Nephron (organoid): ENCODE measurements at regions not wholly inside any gene's neighbourhood (a gene's known extent, or its start where the extent isn't known, plus 50 kb on each side); places are given as distances from the start of the nearest gene placed in this dataset.
A peak's percentile ranks its signal among the peaks of the same experiment; 100 is the strongest.
"Not testable (repeated sequence)": the region's sequence is repeated elsewhere in the genome, so short reads cannot be mapped to it uniquely, and the experiment has no call there.

Experiments
- H3K27ac Mint-ChIP-seq, 3 experiments: 2 replicates each; pipeline ENCODE4 v1.8.0; 2020; ENCODE audit warnings: mixed read lengths in 3 of 3, mild to moderate bottlenecking in 2 of 3, moderate library complexity in 1 of 3
- H3K27me3 Mint-ChIP-seq: 2 replicates; pipeline ENCODE4 v1.8.0; 2021; ENCODE audit warnings: low read depth, mild to moderate bottlenecking, moderate library complexity, mixed read lengths
- H3K36me3 Mint-ChIP-seq: 2 replicates; pipeline ENCODE4 v1.8.0; 2020; ENCODE audit warnings: low read depth, mixed read lengths
- H3K4me1 Mint-ChIP-seq: 2 replicates; pipeline ENCODE4 v1.8.0; 2020; ENCODE audit warnings: mixed read lengths
- H3K4me3 Mint-ChIP-seq, 3 experiments: 2 replicates each; pipeline ENCODE4 v1.8.0; 2020; ENCODE audit warnings: mild to moderate bottlenecking in 3 of 3, mixed read lengths in 3 of 3, moderate library complexity in 2 of 3
- H3K9me3 Mint-ChIP-seq: 2 replicates; pipeline ENCODE4 v1.8.0; 2020; ENCODE audit warnings: mixed read lengths
- TF ChIP-seq, protein P1 (sequence below), 3 experiments: fragments of 200-600 bp; sonication (generic); IDR thresholded peaks; one replicate each; pipeline ENCODE4 v1.5.0; 2021; ENCODE audit warnings: antibody characterized with exemption in 3 of 3; ENCODE audit not compliant: unreplicated experiment in 3 of 3

DNA sequence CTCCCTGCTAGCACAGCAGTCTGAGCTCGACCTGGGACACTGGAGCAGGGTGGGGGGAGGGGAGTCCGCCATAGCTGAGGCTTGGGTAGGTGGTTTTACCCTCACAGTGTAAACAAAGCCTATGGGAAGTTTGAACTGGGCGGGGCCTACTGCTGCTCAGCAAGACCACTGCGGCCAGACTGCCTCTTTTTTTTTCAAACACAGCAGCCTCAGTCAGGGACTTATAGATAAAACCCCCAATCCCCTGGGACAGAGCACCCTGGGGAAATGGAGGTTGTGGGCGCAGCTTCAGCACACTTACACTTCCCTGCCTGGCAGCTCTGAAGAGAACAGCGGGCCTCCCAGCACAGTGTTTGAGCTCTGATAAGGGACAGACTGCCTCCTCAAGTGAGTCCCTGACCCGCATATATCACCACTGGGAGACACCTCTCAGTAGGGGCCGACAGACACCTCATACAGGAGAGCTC lies 151.1 kb upstream of the APC start:
- no peak overlapping the region for H3K4me3 Mint-ChIP-seq
- H3K36me3 Mint-ChIP-seq: no peaks in the 10 kb centered on the region
- no peaks in the 10 kb centered on the region for H3K4me1 Mint-ChIP-seq
- H3K9me3 Mint-ChIP-seq: peaks cover 10% of the 10 kb centered on the region
- TF ChIP-seq, protein P1, sequence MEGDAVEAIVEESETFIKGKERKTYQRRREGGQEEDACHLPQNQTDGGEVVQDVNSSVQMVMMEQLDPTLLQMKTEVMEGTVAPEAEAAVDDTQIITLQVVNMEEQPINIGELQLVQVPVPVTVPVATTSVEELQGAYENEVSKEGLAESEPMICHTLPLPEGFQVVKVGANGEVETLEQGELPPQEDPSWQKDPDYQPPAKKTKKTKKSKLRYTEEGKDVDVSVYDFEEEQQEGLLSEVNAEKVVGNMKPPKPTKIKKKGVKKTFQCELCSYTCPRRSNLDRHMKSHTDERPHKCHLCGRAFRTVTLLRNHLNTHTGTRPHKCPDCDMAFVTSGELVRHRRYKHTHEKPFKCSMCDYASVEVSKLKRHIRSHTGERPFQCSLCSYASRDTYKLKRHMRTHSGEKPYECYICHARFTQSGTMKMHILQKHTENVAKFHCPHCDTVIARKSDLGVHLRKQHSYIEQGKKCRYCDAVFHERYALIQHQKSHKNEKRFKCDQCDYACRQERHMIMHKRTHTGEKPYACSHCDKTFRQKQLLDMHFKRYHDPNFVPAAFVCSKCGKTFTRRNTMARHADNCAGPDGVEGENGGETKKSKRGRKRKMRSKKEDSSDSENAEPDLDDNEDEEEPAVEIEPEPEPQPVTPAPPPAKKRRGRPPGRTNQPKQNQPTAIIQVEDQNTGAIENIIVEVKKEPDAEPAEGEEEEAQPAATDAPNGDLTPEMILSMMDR (IDR thresholded peaks at IDR 0.05; ENCODE audit: unreplicated experiment in 3 of 3): no peak
- H3K27me3 Mint-ChIP-seq: peaks cover 7% of the 10 kb centered on the region
- no peak overlapping the region for H3K27ac Mint-ChIP-seq

DNA sequence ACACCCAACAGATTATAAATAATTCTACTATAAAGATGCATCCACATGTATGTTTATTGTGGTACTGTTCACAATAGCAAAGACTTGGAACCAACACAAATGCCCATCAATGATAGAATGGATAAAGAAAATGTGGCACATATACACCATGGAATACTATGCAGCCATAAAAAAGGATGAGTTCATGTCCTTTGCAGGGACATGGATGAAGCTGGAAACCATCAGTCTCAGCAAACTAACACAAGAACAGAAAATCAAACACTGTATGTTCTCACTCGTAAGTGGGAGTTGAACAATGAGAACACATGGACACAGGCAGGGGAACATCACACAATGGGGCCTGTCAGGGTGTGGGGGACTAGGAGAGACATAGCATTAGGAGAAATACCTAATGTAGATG lies 146.8 kb upstream of the APC start:
- H3K4me1 Mint-ChIP-seq, H3K4me3 Mint-ChIP-seq, H3K36me3 Mint-ChIP-seq, H3K9me3 Mint-ChIP-seq, H3K27ac Mint-ChIP-seq: not testable (repeated sequence)
- peaks cover 13% of the 10 kb centered on the region for H3K27me3 Mint-ChIP-seq

DNA sequence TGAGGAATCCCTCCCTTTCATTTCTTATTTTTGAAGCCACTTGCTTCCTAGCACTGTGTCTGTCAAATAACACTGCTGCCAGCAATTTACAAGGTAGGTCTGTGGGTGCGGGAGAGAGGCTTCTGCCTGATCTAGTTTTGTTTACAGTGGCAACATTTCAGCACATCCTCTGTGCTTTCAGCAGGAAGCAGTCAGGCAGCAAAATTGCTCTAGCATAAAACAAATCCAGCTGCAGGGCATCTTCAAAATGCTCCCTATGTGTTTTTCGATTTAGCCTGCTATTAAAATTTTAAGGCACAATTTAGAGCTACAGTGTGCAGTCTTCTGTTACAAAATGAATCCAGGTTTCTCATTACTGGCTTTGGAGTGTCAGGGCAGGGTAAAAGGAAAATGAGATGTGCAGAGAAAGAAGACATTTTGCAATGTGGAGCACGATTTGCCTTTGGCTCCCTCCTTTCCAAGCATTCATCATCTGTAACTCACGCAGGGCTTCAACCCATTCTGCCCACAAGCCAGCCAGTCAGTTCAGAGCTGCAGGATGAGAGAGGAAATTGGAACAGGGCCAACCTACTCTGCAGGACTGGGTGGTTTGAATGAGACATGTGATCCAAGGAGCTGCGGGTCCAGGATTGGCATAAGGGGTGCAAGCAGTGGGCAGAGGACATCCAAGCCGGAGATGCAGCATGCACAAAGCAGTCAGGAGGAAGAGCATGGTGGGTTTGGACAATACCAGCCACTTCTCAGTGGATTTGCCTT lies 143.4 kb upstream of the APC start:
- no peaks in the 10 kb centered on the region for H3K9me3 Mint-ChIP-seq
- H3K4me1 Mint-ChIP-seq: peaks cover 10% of the 10 kb centered on the region
- H3K4me3 Mint-ChIP-seq: no peak overlapping the region
- TF ChIP-seq, protein P1 (IDR thresholded peaks at IDR 0.05; ENCODE audit: unreplicated experiment in 3 of 3): no peak
- peak overlapping the region; percentile 48 to 75 (median 54) for H3K27ac Mint-ChIP-seq
- no peaks in the 10 kb centered on the region for H3K36me3 Mint-ChIP-seq
- H3K27me3 Mint-ChIP-seq: peaks cover 10% of the 10 kb centered on the region

DNA sequence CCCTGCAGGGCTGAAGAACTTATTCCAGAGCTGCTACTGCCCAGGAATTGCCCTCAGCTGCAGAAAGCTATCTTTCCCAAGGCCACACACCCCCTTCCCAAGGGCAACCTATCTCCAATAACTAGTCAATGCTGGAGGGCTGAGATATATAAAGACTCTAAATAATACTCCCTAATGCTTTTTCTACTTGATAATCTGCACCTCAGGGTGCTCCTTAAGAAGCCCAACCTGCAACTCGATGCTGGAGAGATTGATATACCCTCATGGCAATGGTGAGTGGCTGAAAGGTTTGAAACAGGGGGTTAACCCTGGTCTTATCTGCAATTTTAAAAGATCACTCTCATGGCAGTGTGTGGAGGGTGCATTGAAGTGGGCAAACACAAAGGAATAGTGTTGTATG lies 142.7 kb upstream of the APC start:
- H3K27ac Mint-ChIP-seq: no peak overlapping the region
- TF ChIP-seq, protein P1 (IDR thresholded peaks at IDR 0.05; ENCODE audit: unreplicated experiment in 3 of 3): no peak
- H3K27me3 Mint-ChIP-seq: peaks cover 10% of the 10 kb centered on the region
- no peak overlapping the region for H3K4me3 Mint-ChIP-seq
- H3K4me1 Mint-ChIP-seq: peaks cover 10% of the 10 kb centered on the region
- no peaks in the 10 kb centered on the region for H3K36me3 Mint-ChIP-seq
- H3K9me3 Mint-ChIP-seq: no peaks in the 10 kb centered on the region

DNA sequence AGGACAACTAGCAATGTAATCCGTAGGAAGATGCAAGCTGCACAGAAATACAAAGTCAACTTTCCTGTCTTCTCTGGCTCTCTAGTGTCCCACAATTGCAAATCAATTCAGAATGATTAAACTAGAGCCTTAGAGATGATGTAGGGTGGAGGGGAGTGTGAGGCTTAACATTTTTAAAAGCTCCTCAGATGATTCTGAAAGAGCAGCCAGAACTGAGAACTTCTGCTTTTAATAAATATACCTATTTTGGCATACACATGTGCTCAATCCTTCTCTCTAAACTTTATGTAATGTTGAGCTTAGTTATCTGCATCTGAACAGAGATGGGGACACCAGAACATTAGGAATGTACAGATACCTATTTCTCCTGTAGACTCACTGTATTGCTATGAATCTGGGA lies 139.9 kb upstream of the APC start:
- H3K27me3 Mint-ChIP-seq: peaks cover 14% of the 10 kb centered on the region
- no peaks in the 10 kb centered on the region for H3K36me3 Mint-ChIP-seq
- H3K4me3 Mint-ChIP-seq: no peak overlapping the region
- no peaks in the 10 kb centered on the region for H3K9me3 Mint-ChIP-seq
- TF ChIP-seq, protein P1 (IDR thresholded peaks at IDR 0.05; ENCODE audit: unreplicated experiment in 3 of 3): no peak
- H3K27ac Mint-ChIP-seq: no peak overlapping the region
- peaks cover 10% of the 10 kb centered on the region for H3K4me1 Mint-ChIP-seq

DNA sequence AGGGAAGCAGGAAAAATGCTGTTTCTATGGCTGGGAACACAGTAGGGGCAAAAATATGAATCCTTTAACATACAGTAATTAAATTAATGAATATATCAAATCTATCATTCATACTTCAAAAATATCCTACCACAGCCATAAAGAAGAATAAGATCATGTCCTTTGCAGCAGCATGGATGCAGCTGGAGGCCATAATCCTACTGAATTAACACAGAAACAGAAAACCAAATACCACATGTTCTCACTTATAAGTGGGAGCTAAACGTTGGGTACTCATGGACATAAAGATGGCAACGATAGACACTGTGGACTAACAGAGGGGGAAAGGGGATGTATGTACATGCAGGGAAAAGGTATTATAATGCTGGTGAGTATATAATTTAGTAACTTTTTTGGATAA lies 137.2 kb upstream of the APC start:
- H3K4me3 Mint-ChIP-seq, H3K36me3 Mint-ChIP-seq, H3K9me3 Mint-ChIP-seq, H3K27ac Mint-ChIP-seq, H3K4me1 Mint-ChIP-seq, H3K27me3 Mint-ChIP-seq: not testable (repeated sequence)
